NCI-H1694 (cell line): ENCODE measurements at regions not wholly inside any gene's neighbourhood (a gene's known extent, or its start where the extent isn't known, plus 50 kb on each side); places are given as distances from the start of the nearest gene placed in this dataset.

Experiments
- DNase-seq: peaks from one replicate; lab custom pipeline; 2025; lab: John Stamatoyannopoulos, UW

DNA sequence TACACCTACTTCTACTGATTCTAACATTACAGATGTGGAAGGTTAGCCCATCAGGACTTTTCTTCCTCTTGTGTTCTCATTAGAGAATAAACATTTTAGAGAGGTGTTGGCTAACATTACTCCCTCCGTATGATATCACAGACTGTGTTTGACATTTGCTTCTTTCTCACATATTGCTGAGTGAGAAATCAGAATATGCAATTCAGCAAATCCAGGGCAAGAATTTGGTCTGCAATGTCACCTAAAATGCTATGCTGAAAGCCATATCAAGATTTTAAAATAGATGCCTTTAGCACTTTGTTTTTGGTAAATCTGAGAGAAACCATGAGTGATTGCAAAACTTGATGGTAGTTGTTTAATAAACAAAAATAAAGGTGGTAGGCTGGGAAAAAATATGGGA lies 319.1 kb downstream of the C4orf33 start:
- DNase-seq, result no peak

GRCh38 chr4:129420637-129421036 lies 324.7 kb downstream of the C4orf33 start:
- DNase-seq, result no peak

GRCh38 chr4:129422277-129422676 lies 326.3 kb downstream of the C4orf33 start:
- no peak for DNase-seq

GRCh38 chr4:129428454-129428853 lies 332.5 kb downstream of the C4orf33 start:
- DNase-seq, result peak; percentile 23

GRCh38 chr4:129429581-129430320 lies 333.8 kb downstream of the C4orf33 start:
- DNase-seq, result peak; percentile 54

DNA sequence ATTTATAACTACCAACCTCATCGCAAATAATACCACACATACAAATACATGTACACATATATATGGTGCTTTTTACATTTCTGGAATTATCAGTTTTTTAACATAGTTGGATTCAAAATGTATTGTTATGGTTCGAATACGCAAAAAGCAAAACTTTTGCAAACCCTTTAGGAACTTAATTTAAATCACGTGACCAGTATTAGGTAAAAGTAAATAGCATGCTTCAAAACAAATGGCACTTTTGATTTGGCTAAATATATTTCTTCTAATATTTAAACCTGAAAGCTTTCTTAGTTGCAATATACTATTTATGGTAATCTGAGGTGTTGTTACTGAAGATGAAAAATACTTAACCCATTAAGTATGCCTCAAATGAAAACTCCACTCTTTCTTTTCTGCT lies 341.4 kb downstream of the C4orf33 start:
- no peak for DNase-seq

GRCh38 chr4:129438456-129438981 lies 342.6 kb downstream of the C4orf33 start:
- DNase-seq, result no peak

DNA sequence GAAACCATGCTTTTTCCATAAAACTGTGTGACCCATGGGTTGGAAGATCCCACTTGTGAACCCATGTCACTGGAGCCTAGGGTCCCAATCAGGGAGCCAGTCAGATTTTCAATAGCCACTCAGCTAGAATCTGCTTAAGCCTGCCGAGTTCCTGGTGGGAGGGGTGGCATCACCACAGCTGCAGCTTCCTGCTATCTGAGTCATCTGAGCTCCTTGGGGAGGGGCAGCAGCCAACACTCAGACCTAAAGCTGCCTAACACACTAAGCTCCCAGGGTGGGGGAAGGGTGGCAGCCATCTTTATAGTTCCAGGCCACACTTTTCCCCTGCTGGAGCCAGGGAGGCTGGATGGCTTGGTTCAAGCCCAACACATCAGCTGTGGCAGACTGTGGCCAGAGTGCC lies 350.1 kb downstream of the C4orf33 start:
- DNase-seq, result no peak

- DNase-seq, result peak; percentile 81
Observed at GRCh38 chr4:129453524-129454200, 357.7 kb downstream of the C4orf33 start.

DNA sequence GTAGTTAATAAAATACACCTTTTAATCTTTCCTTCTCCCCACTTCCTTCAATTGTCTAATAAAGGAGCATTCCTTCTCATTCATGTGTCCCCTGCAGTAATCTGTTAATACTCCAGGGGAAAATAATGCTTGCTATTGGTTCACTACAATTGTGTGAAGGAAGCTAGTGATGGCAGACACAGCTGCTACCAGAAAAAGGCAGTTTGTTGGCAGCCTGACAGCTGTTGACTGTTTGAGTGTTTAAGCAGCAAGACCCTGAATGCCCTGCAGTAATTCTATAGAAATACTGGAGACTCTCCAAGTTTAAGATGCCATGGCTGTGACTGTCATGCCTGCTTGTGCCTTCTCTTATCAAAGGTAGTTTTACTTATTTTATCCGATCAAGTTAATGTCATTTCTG lies 359.5 kb downstream of the C4orf33 start:
- peak; percentile 93 for DNase-seq

DNA sequence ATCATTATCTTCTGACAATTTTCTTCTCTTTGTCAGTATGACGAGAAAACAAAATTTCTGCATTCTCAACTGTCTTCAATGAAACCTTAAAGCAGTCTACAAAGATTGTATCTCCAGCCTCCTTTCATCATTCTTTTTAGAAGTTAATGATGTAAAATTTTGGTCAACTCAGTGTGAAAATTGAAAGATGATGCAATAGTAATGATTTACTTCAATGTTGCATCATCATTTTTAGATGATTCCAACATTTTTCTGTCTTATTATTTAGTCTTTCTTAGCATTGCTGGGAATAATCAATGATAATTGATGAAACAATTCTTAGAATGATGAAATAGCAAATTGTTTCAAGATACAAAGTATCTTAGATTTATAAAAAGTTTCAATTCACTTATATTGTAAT lies 372.7 kb downstream of the C4orf33 start:
- no peak for DNase-seq

DNA sequence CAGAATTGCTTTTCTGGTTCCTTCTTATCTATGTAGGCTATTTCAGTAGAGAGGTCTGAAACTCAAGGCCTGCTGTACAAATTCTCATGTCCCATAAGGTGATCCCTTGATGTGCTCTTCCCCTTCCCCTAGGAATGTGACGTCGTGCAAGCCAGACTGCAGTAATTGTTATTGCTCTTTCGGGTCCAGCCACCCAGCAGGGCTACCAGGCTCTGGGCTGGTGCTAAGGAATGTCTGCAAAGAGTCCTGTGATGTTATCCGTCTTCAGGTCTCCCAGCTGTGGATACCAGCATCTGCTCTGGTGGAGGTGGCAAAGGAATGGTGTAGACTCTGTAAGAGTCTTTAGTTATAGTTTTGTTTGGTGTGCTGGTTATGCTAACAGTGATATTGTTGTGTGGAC lies 378.7 kb downstream of the C4orf33 start:
- no peak for DNase-seq

DNA sequence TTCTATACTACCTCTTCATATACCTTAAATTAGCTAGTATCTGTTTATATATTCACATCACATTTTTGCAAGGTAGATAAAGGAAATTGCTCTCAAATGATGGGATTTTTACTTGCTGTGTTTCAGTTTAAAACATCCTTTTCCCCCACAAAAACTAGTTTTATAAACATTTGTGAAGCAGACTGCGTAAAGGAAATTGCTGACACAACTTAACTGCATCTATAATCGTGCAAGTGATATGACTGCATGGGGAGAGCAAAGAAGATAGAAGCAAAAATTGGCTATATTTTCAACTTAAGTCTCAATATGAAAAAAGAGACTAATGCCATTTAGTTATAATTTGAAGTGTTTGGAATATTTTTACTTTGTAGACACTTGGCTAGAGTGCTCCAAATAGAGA lies 385.2 kb downstream of the C4orf33 start:
- DNase-seq, result no peak

GRCh38 chr4:129488427-129488826 lies 392.5 kb downstream of the C4orf33 start:
- no peak for DNase-seq

DNA sequence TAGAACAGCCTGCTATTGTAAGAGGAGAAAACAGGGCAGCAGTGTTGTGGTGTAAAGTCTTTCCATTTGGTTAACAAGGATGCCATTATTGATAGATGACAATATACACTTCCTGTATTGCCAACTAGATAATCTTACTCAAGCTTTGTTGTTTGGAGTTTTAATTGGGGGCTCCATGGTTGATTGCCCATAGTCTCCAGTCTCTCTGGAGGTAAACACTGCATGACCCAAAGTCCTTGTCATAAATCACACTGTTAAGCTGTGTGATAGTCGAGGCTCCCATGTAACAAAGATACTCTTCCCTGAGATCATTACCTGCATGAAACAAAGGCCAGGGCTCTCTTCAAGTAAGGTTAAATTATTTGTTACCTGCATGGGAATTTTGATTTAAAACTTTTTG lies 394.6 kb downstream of the C4orf33 start:
- DNase-seq, result no peak

GRCh38 chr4:129498626-129499025 lies 402.7 kb downstream of the C4orf33 start:
- DNase-seq, result no peak

DNA sequence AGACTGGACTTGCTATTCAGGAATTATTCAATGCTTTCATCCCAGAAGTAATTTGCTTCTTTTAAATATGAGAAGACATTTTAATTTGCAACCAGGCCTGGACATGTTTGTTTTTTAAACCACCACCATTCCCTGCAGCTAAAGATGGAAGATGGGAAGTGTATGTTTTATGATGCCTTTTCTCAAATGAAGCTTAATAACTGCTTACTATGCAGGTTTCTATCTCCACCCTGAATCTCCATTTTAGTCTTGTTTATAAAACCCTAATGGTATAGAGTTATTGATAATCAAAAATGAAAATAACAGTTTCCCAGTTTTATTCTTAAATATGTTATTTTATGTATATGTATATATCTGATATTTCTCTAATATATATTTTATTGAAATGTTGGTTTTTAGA lies 418.9 kb downstream of the C4orf33 start:
- DNase-seq, result no peak

GRCh38 chr4:129515356-129515755 lies 419.4 kb downstream of the C4orf33 start:
- no peak for DNase-seq

- no peak for DNase-seq
Observed at GRCh38 chr4:129526812-129527211, 430.9 kb downstream of the C4orf33 start.

GRCh38 chr4:129531253-129531652 lies 435.3 kb downstream of the C4orf33 start:
- DNase-seq, result no peak

GRCh38 chr4:129532573-129532972 lies 436.6 kb downstream of the C4orf33 start:
- DNase-seq, result no peak

GRCh38 chr4:129543299-129543698 lies 447.3 kb downstream of the C4orf33 start:
- DNase-seq, result no peak

GRCh38 chr4:129545599-129546278 lies 449.8 kb downstream of the C4orf33 start:
- no peak for DNase-seq
